HepG2 (cell line): ENCODE measurements at regions not wholly inside any gene's neighbourhood (a gene's known extent, or its start where the extent isn't known, plus 50 kb on each side); places are given as distances from the start of the nearest gene placed in this dataset.

ENCODE experiments used
- CTCF ChIP-seq: sonication (generic); formaldehyde crosslinking; IDR thresholded peaks from 2 replicates; pipeline ENCODE4 v1.5.0; 2020; ENCODE audit warnings: mild to moderate bottlenecking, missing genetic modification reagents, moderate library complexity
- E2F1 ChIP-seq: sonication (generic); formaldehyde crosslinking; IDR thresholded peaks from 2 replicates; pipeline ENCODE4 v1.5.0; 2020; ENCODE audit warnings: missing genetic modification reagents
- EZH2 ChIP-seq: conservative IDR thresholded peaks from 2 replicates; pipeline ENCODE4 v1.6.1; 2012; ENCODE audit warnings: mild to moderate bottlenecking, low read depth, low read length, moderate library complexity
- JUNB ChIP-seq: sonication (generic); formaldehyde crosslinking; IDR thresholded peaks from 2 replicates; pipeline ENCODE4 v1.8.0; 2022; ENCODE audit warnings: missing genetic modification reagents, mild to moderate bottlenecking, borderline replicate concordance
- NFATC3 ChIP-seq: sonication (generic); formaldehyde crosslinking; IDR thresholded peaks from 2 replicates; pipeline ENCODE4 v1.5.1; 2020; ENCODE audit warnings: mild to moderate bottlenecking, missing genetic modification reagents
- NFE2L2 ChIP-seq: fragments of 150-350 bp; IDR thresholded peaks from 2 replicates; pipeline ENCODE4 v1.6.1; 2014; ENCODE audit warnings: low read length
- PHF21A ChIP-seq: sonication (generic); formaldehyde crosslinking; IDR thresholded peaks from 2 replicates; pipeline ENCODE4 v1.5.0; 2020; ENCODE audit warnings: mild to moderate bottlenecking, missing genetic modification reagents
- SUZ12 ChIP-seq: fragments of 150-350 bp; IDR thresholded peaks from 2 replicates; pipeline ENCODE4 v1.6.1; 2014; ENCODE audit warnings: low read depth, low read length
- ZBTB21 ChIP-seq: sonication (generic); formaldehyde crosslinking; IDR thresholded peaks from 2 replicates; pipeline ENCODE4 v1.4.0; 2020; ENCODE audit warnings: missing genetic modification reagents
- ZGPAT ChIP-seq: IDR thresholded peaks from 2 replicates; pipeline ENCODE4 v1.6.1; 2016; ENCODE audit warnings: mild to moderate bottlenecking
- ZMAT3 ChIP-seq: sonication (generic); formaldehyde crosslinking; conservative IDR thresholded peaks from 2 replicates; pipeline ENCODE4 v1.7.0; 2021; ENCODE audit warnings: missing genetic modification reagents
- ZNF530 ChIP-seq: sonication (generic); formaldehyde crosslinking; IDR thresholded peaks from 2 replicates; pipeline ENCODE4 v1.5.0; 2020; ENCODE audit warnings: low read depth, mild to moderate bottlenecking, missing genetic modification reagents
- TF ChIP-seq, protein P1 (sequence below): IDR thresholded peaks from 2 replicates; pipeline ENCODE4 v1.6.1; 2016

DNA sequence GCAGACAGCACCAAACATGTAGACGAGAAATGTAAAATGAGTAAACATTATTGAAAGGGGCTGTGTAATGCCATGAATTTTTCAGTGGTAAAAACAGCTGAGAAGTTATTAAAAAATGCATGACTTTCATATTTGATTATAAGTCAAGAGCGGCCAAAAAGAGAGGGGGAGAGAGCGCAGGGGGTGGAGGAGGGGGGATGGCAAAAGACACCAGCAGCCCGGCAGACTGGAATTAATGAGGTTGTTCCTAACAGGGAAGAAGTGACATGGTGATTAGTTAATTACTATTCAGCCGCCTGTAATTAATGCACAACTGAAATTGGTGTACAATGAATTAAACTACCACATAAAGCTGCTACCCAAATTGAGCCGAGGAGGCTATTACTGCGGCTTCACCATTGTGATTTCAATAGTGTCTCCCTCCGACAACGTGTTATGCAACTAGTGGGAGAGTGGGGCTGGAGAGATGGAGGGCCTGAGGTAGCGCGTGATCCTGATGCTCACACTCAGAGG is 89.1 kb upstream of the VSTM2B start:
- TF ChIP-seq, protein P1, sequence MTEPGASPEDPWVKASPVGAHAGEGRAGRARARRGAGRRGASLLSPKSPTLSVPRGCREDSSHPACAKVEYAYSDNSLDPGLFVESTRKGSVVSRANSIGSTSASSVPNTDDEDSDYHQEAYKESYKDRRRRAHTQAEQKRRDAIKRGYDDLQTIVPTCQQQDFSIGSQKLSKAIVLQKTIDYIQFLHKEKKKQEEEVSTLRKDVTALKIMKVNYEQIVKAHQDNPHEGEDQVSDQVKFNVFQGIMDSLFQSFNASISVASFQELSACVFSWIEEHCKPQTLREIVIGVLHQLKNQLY = no peak
- TF ChIP-seq NFE2L2 (no peak), SUZ12 (no peak), PHF21A (CRISPR knock-in tag) (no peak), NFATC3 (CRISPR knock-in tag) (no peak), ZBTB21 (CRISPR knock-in tag) (no peak), JUNB (CRISPR knock-in tag) (no peak), ZNF530 (no peak), EZH2 (no peak), ZGPAT (CRISPR knock-in tag) (no peak), E2F1 (no peak), CTCF (CRISPR knock-in tag) (no peak), ZMAT3 (CRISPR knock-in tag) (no peak)
